LoVo (cell line): ENCODE measurements at regions not wholly inside any gene's neighbourhood (a gene's known extent, or its start where the extent isn't known, plus 50 kb on each side); places are given as distances from the start of the nearest gene placed in this dataset.

Experiments used
- DNase-seq: peaks from one replicate; pipeline ENCODE4 v3.0.0-alpha.2; 2016; ENCODE audit warnings: low spot score

GRCh38 chr1:191151321-191151807 lies 673.7 kb upstream of the BRINP3 start:
- DNase-seq, result no peak

- no peak for DNase-seq
These were observed 675.1 kb upstream of the BRINP3 start for GRCh38 chr1:191152776-191153175.

GRCh38 chr1:191155178-191155577 lies 677.5 kb upstream of the BRINP3 start:
- no peak for DNase-seq

GRCh38 chr1:191160837-191161236 lies 683.2 kb upstream of the BRINP3 start:
- DNase-seq, result no peak

- DNase-seq, result no peak
These were observed 685.1 kb upstream of the BRINP3 start for GRCh38 chr1:191162762-191163161.

GRCh38 chr1:191163621-191164020 lies 686.0 kb upstream of the BRINP3 start:
- DNase-seq, result no peak

- no peak for DNase-seq
These were observed 696.6 kb upstream of the BRINP3 start for GRCh38 chr1:191174298-191174697.

- DNase-seq, result no peak
These were observed 698.5 kb upstream of the BRINP3 start for GRCh38 chr1:191176131-191176530.

GRCh38 chr1:191206513-191207207 lies 729.0 kb upstream of the BRINP3 start:
- no peak for DNase-seq

- no peak for DNase-seq
These were observed 744.5 kb upstream of the BRINP3 start for GRCh38 chr1:191222206-191222605.

- no peak for DNase-seq
These were observed 763.3 kb upstream of the BRINP3 start for GRCh38 chr1:191240925-191241324.

- no peak for DNase-seq
These were observed 777.8 kb upstream of the BRINP3 start for GRCh38 chr1:191255354-191256054.

GRCh38 chr1:191256917-191257316 lies 779.3 kb upstream of the BRINP3 start:
- DNase-seq, result no peak

- DNase-seq, result no peak
These were observed 782.4 kb upstream of the BRINP3 start for GRCh38 chr1:191260056-191260455.

- no peak for DNase-seq
These were observed 783.4 kb upstream of the BRINP3 start for GRCh38 chr1:191261111-191261510.

- DNase-seq, result no peak
These were observed 801.7 kb upstream of the BRINP3 start for GRCh38 chr1:191279266-191279800.

GRCh38 chr1:191284175-191284574 lies 806.5 kb upstream of the BRINP3 start:
- no peak for DNase-seq

- DNase-seq, result no peak
These were observed 812.8 kb upstream of the BRINP3 start for GRCh38 chr1:191290441-191290840.

GRCh38 chr1:191305370-191305769 lies 827.7 kb upstream of the BRINP3 start:
- no peak for DNase-seq

GRCh38 chr1:191306916-191307315 lies 829.3 kb upstream of the BRINP3 start:
- no peak for DNase-seq

- DNase-seq, result no peak
These were observed 838.2 kb upstream of the RGS18 start for GRCh38 chr1:191320062-191320461.

GRCh38 chr1:191327868-191328267 lies 830.4 kb upstream of the RGS18 start:
- DNase-seq, result no peak

GRCh38 chr1:191343816-191344215 lies 814.4 kb upstream of the RGS18 start:
- DNase-seq, result no peak
